Smooth muscle cell (in vitro differentiated cells): ENCODE measurements at regions not wholly inside any gene's neighbourhood (a gene's known extent, or its start where the extent isn't known, plus 50 kb on each side); places are given as distances from the start of the nearest gene placed in this dataset.

ENCODE experiments used
- DNase-seq: peaks from one replicate; lab custom pipeline; 2025; ENCODE audit not compliant: unreplicated experiment; lab: John Stamatoyannopoulos, UW
- H2AFZ ChIP-seq: fragments of 200-600 bp; sonication (generic); 2 replicates; pipeline ENCODE4 v1.6.0; 2016; ENCODE audit warnings: antibody characterized with exemption, low read depth, mild to moderate bottlenecking
- H3F3A ChIP-seq: fragments of 200-600 bp; sonication (generic); 2 replicates; pipeline ENCODE4 v1.6.0; 2017; ENCODE audit warnings: antibody characterized with exemption, low read depth
- H3K27ac ChIP-seq: fragments of 200-600 bp; sonication (generic); 2 replicates; pipeline ENCODE4 v1.5.1; 2016; ENCODE audit warnings: low read depth, mild to moderate bottlenecking
- H3K27me3 ChIP-seq: fragments of 200-600 bp; sonication (generic); 2 replicates; pipeline ENCODE4 v1.6.1; 2016; ENCODE audit warnings: low read depth, mild to moderate bottlenecking
- H3K36me3 ChIP-seq: fragments of 200-600 bp; sonication (generic); 2 replicates; pipeline ENCODE4 v1.5.1; 2016; ENCODE audit warnings: low read depth
- H3K4me1 ChIP-seq: fragments of 200-600 bp; sonication (generic); 2 replicates; pipeline ENCODE4 v1.5.1; 2016; ENCODE audit warnings: low read depth
- H3K4me2 ChIP-seq: fragments of 200-600 bp; sonication (generic); 2 replicates; pipeline ENCODE4 v1.6.0; 2016; ENCODE audit warnings: mild to moderate bottlenecking
- H3K4me3 ChIP-seq: fragments of 200-600 bp; sonication (generic); 2 replicates; pipeline ENCODE4 v1.5.1; 2016; ENCODE audit warnings: mild to moderate bottlenecking
- H3K79me2 ChIP-seq: fragments of 200-600 bp; sonication (generic); 2 replicates; pipeline ENCODE4 v1.6.0; 2016; ENCODE audit warnings: low read depth, mild to moderate bottlenecking
- H3K9ac ChIP-seq: fragments of 200-600 bp; sonication (generic); 2 replicates; pipeline ENCODE4 v1.6.0; 2016; ENCODE audit warnings: low read depth
- H3K9me3 ChIP-seq: fragments of 200-600 bp; sonication (generic); replicated peaks from 2 replicates; pipeline ENCODE4 v1.5.1; 2016; ENCODE audit warnings: low read depth
- H4K20me1 ChIP-seq: fragments of 200-600 bp; sonication (generic); 2 replicates; pipeline ENCODE4 v1.6.0; 2016; ENCODE audit warnings: low read depth
- WGBS: methylation state at CpG from one replicate; pipeline ENCODE4 v1.1.7; 2016; ENCODE audit warnings: low lambda C conversion rate; 5-methylcytosine and 5-hydroxymethylcytosine counted together
- TF ChIP-seq, protein P1 (sequence below): fragments of 200-600 bp; sonication (generic); IDR thresholded peaks from 2 replicates; pipeline ENCODE4 v1.5.1; 2017; ENCODE audit warnings: borderline replicate concordance, mild to moderate bottlenecking, antibody characterized with exemption; ENCODE audit not compliant: insufficient read depth, poor library complexity, severe bottlenecking

DNA sequence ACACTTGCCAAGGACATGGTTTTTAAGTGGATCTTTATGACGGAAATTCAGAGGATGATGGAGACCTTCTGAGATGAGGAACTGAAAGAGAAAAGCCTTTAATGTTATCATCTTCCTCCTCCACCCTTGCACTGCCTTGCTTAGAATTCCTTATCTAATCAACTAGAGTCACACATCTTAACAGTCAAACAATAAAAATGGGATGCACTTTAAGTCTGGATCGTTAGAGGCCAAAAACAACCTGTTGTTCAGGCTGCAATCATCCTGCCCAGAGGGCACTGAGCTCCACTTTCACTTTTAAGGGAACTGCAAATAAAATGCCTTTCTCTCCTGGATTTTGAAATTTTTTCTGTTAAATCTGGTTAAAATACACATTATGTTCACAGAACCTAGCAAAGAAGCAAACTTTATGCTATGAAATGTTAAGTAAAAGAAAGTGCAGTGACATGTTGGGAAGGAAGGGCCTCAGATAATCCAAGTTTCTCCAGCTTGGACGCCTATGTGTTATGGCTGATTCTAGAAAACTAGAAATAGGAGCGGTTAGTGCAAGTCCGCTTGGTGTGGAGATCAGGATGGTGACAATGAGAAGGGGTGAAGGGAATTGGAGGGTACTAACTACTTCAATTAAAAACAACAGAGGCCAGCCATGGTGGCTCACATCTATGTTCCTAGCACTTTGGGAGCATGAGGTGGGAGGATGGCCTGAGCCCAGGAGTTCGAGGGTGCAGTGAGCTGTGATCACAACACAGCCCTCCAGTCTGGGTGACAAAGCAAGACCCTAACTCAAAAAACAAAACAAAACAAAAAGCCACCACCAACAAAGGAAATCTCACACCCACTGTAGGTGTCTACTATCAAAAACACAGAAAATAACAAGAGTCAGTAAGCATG is 66.4 kb upstream of the KIF13A start:
- DNase-seq = no peak
- Histone ChIP-seq H3K9ac (no peak overlapping the region), H2AFZ (no peak overlapping the region), H3K36me3 (no peaks in the 10 kb centered on the region), H3F3A (no peaks in the 10 kb centered on the region), H3K4me1 (no peaks in the 10 kb centered on the region), H4K20me1 (no peaks in the 10 kb centered on the region), H3K9me3 (peaks cover 2% of the 10 kb centered on the region), H3K4me3 (no peak overlapping the region), H3K79me2 (no peaks in the 10 kb centered on the region), H3K4me2 (no peak overlapping the region), H3K27ac (no peak overlapping the region), H3K27me3 (no peaks in the 10 kb centered on the region)
- WGBS = 76% methylated on average over 6 of the region's 6 CpGs
- TF ChIP-seq, protein P1, sequence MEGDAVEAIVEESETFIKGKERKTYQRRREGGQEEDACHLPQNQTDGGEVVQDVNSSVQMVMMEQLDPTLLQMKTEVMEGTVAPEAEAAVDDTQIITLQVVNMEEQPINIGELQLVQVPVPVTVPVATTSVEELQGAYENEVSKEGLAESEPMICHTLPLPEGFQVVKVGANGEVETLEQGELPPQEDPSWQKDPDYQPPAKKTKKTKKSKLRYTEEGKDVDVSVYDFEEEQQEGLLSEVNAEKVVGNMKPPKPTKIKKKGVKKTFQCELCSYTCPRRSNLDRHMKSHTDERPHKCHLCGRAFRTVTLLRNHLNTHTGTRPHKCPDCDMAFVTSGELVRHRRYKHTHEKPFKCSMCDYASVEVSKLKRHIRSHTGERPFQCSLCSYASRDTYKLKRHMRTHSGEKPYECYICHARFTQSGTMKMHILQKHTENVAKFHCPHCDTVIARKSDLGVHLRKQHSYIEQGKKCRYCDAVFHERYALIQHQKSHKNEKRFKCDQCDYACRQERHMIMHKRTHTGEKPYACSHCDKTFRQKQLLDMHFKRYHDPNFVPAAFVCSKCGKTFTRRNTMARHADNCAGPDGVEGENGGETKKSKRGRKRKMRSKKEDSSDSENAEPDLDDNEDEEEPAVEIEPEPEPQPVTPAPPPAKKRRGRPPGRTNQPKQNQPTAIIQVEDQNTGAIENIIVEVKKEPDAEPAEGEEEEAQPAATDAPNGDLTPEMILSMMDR = no peak

DNA sequence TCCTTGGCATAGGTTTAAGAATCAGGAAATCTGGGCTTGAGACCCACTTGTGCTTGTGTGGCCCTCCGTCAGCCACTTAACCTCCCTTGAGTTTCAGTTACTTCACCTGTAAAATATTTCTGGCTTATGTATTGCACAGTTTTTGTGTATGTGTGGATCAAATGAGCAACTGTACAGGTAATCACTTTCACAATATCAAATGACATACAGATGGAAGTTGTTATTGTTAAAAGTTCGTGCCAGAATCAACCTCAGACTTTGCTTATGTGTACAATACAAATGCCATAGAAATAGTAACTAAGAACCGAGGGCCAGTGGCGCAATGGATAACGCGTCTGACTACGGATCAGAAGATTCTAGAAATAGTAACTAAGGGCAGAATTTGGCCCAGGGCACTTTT is 65.6 kb upstream of the KIF13A start:
- TF ChIP-seq, protein P1 = no peak
- H3K4me2 ChIP-seq = no peak overlapping the region

DNA sequence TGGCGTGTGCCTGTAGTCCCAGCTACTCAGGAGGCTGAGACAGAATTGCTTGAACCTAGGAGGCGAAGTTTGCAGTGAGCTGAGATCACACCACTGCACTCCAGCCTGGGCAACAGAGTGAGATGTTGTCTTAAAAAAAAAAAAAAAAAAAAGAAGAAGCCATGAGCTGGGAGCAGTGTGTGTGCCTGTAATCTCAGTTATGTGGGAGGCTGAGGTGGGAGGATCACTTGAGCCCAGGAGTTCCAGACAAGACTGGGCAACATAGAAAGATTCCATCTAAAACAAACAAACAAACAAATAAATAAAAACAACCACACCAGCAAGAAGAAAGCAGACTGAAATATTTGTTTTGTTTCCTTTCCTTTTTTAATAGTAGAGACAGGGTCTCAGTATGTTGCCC is 62.2 kb upstream of the KIF13A start:
- Histone ChIP-seq H4K20me1 (no peaks in the 10 kb centered on the region), H3K4me3 (no peak overlapping the region), H3K79me2 (no peaks in the 10 kb centered on the region), H3F3A (no peaks in the 10 kb centered on the region), H3K36me3 (no peaks in the 10 kb centered on the region), H3K9ac (no peak overlapping the region), H2AFZ (no peak overlapping the region), H3K4me2 (no peak overlapping the region), H3K27ac (no peak overlapping the region), H3K4me1 (no peaks in the 10 kb centered on the region), H3K27me3 (no peaks in the 10 kb centered on the region), H3K9me3 (peaks cover 4% of the 10 kb centered on the region)
- TF ChIP-seq, protein P1 = no peak
- DNase-seq = no peak
- 94% methylated on average over 2 of the region's 2 CpGs for WGBS

More for the DNA sequence above, 65.6 kb upstream of the KIF13A start:
- Histone ChIP-seq H3K4me3 (no peak overlapping the region), H3K36me3 (no peaks in the 10 kb centered on the region), H4K20me1 (no peaks in the 10 kb centered on the region), H3F3A (no peaks in the 10 kb centered on the region), H3K9me3 (peaks cover 4% of the 10 kb centered on the region), H3K27me3 (no peaks in the 10 kb centered on the region), H2AFZ (no peak overlapping the region), H3K79me2 (no peaks in the 10 kb centered on the region), H3K4me1 (no peaks in the 10 kb centered on the region), H3K9ac (no peak overlapping the region), H3K27ac (no peak overlapping the region)
- WGBS = 86% methylated on average over 7 of the region's 7 CpGs
- DNase-seq = no peak
